Hepatocyte (in vitro differentiated cells): ENCODE measurements at regions not wholly inside any gene's neighbourhood (a gene's known extent, or its start where the extent isn't known, plus 50 kb on each side); places are given as distances from the start of the nearest gene placed in this dataset.

Experiments used
- EZH2 ChIP-seq: fragments of 200-600 bp; sonication (generic); IDR thresholded peaks from 2 replicates; pipeline ENCODE4 v1.6.1; 2016; ENCODE audit warnings: antibody characterized with exemption, mild to moderate bottlenecking, borderline replicate concordance
- EZH2phosphoT487 ChIP-seq: fragments of 200-600 bp; sonication (generic); IDR thresholded peaks from one replicate; pipeline ENCODE4 v1.6.1; 2018; ENCODE audit warnings: antibody characterized with exemption, mild to moderate bottlenecking, low read depth, moderate library complexity; ENCODE audit not compliant: unreplicated experiment, severe bottlenecking
- TF ChIP-seq, protein P1 (sequence below): fragments of 200-600 bp; sonication (generic); IDR thresholded peaks from 2 replicates; pipeline ENCODE4 v1.5.1; 2016; ENCODE audit warnings: antibody characterized with exemption, mild to moderate bottlenecking; ENCODE audit not compliant: poor library complexity

DNA sequence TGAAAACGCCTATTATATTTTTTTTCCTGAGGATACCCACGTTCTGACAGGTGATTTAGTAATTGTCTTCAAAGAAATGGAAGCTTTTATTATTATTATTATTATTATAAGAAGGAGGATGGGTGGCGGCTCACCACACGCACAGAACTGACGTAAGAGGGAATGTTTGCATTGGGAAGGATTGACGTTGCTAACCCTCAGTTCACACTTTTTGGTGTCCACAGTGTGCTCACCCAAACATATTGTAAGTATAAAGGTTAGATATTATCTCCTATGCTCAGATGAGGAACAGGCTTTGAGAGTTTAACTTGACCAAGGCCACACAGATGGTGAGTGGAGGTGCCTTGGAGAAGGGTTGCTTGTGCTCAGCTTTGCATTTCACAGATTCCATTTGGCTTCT lies 533.5 kb upstream of the TBL1XR1 start:
- TF ChIP-seq, protein P1, sequence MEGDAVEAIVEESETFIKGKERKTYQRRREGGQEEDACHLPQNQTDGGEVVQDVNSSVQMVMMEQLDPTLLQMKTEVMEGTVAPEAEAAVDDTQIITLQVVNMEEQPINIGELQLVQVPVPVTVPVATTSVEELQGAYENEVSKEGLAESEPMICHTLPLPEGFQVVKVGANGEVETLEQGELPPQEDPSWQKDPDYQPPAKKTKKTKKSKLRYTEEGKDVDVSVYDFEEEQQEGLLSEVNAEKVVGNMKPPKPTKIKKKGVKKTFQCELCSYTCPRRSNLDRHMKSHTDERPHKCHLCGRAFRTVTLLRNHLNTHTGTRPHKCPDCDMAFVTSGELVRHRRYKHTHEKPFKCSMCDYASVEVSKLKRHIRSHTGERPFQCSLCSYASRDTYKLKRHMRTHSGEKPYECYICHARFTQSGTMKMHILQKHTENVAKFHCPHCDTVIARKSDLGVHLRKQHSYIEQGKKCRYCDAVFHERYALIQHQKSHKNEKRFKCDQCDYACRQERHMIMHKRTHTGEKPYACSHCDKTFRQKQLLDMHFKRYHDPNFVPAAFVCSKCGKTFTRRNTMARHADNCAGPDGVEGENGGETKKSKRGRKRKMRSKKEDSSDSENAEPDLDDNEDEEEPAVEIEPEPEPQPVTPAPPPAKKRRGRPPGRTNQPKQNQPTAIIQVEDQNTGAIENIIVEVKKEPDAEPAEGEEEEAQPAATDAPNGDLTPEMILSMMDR: no peak
- TF ChIP-seq EZH2phosphoT487: no peak
- no peak for TF ChIP-seq EZH2
